H9 (cell line): ENCODE measurements at regions not wholly inside any gene's neighbourhood (a gene's known extent, or its start where the extent isn't known, plus 50 kb on each side); places are given as distances from the start of the nearest gene placed in this dataset.

Experiments
- DNase-seq: peaks from one replicate; pipeline ENCODE4 v3.0.0-alpha.2; 2017
- H2AFZ ChIP-seq: one replicate; pipeline ENCODE4 v1.6.1; 2013; ENCODE audit warnings: mild to moderate bottlenecking, low read length, control low read depth, moderate library complexity
- H2AK5ac ChIP-seq: 2 replicates; pipeline ENCODE4 v1.6.1; 2013; ENCODE audit warnings: low read length, control low read depth, mixed read lengths; ENCODE audit not compliant: insufficient read length
- H2BK120ac ChIP-seq: one replicate; pipeline ENCODE4 v1.6.1; 2013; ENCODE audit warnings: low read depth, mild to moderate bottlenecking, low read length, control low read depth, inconsistent platforms; ENCODE audit not compliant: poor library complexity, severe bottlenecking
- H2BK12ac ChIP-seq: 2 replicates; pipeline ENCODE4 v1.6.1; 2013; ENCODE audit warnings: low read length, control low read depth, mixed read lengths, low read depth; ENCODE audit not compliant: insufficient read length
- H2BK15ac ChIP-seq: 2 replicates; pipeline ENCODE4 v1.6.1; 2013; ENCODE audit warnings: low read depth, low read length, control low read depth
- H2BK20ac ChIP-seq: one replicate; pipeline ENCODE4 v1.6.1; 2013; ENCODE audit warnings: low read depth, mild to moderate bottlenecking, low read length, control low read depth, inconsistent platforms; ENCODE audit not compliant: poor library complexity, severe bottlenecking
- H2BK5ac ChIP-seq: 2 replicates; pipeline ENCODE4 v1.6.1; 2013; ENCODE audit warnings: low read length, control low read depth, mixed read lengths; ENCODE audit not compliant: insufficient read length
- H3K14ac ChIP-seq: 2 replicates; pipeline ENCODE4 v1.6.1; 2013; ENCODE audit warnings: low read length, control low read depth; ENCODE audit not compliant: insufficient read depth
- H3K18ac ChIP-seq: 2 replicates; pipeline ENCODE4 v1.6.1; 2013; ENCODE audit warnings: low read depth, mild to moderate bottlenecking, mixed read lengths, low read length, control low read depth; ENCODE audit not compliant: insufficient read length
- H3K23ac ChIP-seq: 2 replicates; pipeline ENCODE4 v1.6.1; 2013; ENCODE audit warnings: low read length, control low read depth, mixed read lengths, low read depth; ENCODE audit not compliant: insufficient read length
- H3K23me2 ChIP-seq: 2 replicates; pipeline ENCODE4 v1.6.1; 2013; ENCODE audit warnings: low read depth, mild to moderate bottlenecking, mixed read lengths, low read length, control low read depth; ENCODE audit not compliant: insufficient read length, poor library complexity, severe bottlenecking
- H3K27ac ChIP-seq: 2 replicates; pipeline ENCODE4 v1.5.1; 2013; ENCODE audit warnings: low read length, control low read depth, mixed read lengths, low read depth; ENCODE audit not compliant: insufficient read length
- H3K27me3 ChIP-seq: 2 replicates; pipeline ENCODE4 v1.6.1; 2013; ENCODE audit warnings: low read length, control low read depth, inconsistent platforms; ENCODE audit not compliant: insufficient read depth
- H3K4ac ChIP-seq: 2 replicates; pipeline ENCODE4 v1.6.1; 2013; ENCODE audit warnings: low read depth, mild to moderate bottlenecking, control low read depth, inconsistent platforms, low read length, moderate library complexity
- H3K4me1 ChIP-seq: 2 replicates; pipeline ENCODE4 v1.6.1; 2013; ENCODE audit warnings: low read length, control low read depth, inconsistent platforms; ENCODE audit not compliant: insufficient read depth
- H3K4me2 ChIP-seq: 2 replicates; pipeline ENCODE4 v1.6.1; 2013; ENCODE audit warnings: low read length, control low read depth, mixed read lengths; ENCODE audit not compliant: insufficient read length, insufficient read depth
- H3K56ac ChIP-seq: 2 replicates; pipeline ENCODE4 v1.6.1; 2013; ENCODE audit warnings: low read depth, mild to moderate bottlenecking, mixed read lengths, low read length, control low read depth; ENCODE audit not compliant: insufficient read length
- H3K79me1 ChIP-seq: 2 replicates; pipeline ENCODE4 v1.6.1; 2013; ENCODE audit warnings: low read depth, mild to moderate bottlenecking, moderate library complexity, low read length, control low read depth, inconsistent platforms; ENCODE audit not compliant: insufficient read depth, poor library complexity, severe bottlenecking
- H3K79me2 ChIP-seq: 2 replicates; pipeline ENCODE4 v1.6.1; 2013; ENCODE audit warnings: low read length, control low read depth, inconsistent platforms; ENCODE audit not compliant: insufficient read depth
- H3K9ac ChIP-seq: 2 replicates; pipeline ENCODE4 v1.6.1; 2013; ENCODE audit warnings: low read length, control low read depth, mixed read lengths; ENCODE audit not compliant: insufficient read length; ENCODE audit errors: extremely low read depth
- H3K9me3 ChIP-seq: one replicate; pipeline ENCODE4 v1.6.1; 2013; ENCODE audit warnings: low read depth, low read length, inconsistent platforms; ENCODE audit not compliant: control insufficient read depth
- H3T11ph ChIP-seq: one replicate; pipeline ENCODE4 v1.6.1; 2013; ENCODE audit warnings: mild to moderate bottlenecking, low read length, control low read depth, inconsistent platforms
- H4K20me1 ChIP-seq: one replicate; pipeline ENCODE4 v1.6.1; 2013; ENCODE audit not compliant: control insufficient read depth, insufficient read length, insufficient read depth
- H4K5ac ChIP-seq: 2 replicates; pipeline ENCODE4 v1.6.1; 2013; ENCODE audit warnings: low read depth, mild to moderate bottlenecking, mixed read lengths, low read length, control low read depth; ENCODE audit not compliant: insufficient read length
- H4K8ac ChIP-seq: replicated peaks from 2 replicates; pipeline ENCODE4 v1.6.1; 2013; ENCODE audit warnings: low read length, control low read depth, mixed read lengths, low read depth; ENCODE audit not compliant: insufficient read length
- H4K91ac ChIP-seq: 2 replicates; pipeline ENCODE4 v1.6.1; 2013; ENCODE audit warnings: low read depth, mild to moderate bottlenecking, moderate library complexity, mixed read lengths, low read length, control low read depth; ENCODE audit not compliant: insufficient read length
- H3K27ac Mint-ChIP-seq, 3 experiments: 2 replicates in 2 of 3; 3 replicates in 1 of 3; pipeline ENCODE4 v1.8.0; 2020 to 2021; ENCODE audit warnings: mixed read lengths in 3 of 3, mild to moderate bottlenecking in 1 of 3, moderate library complexity in 1 of 3
- H3K27me3 Mint-ChIP-seq: 2 replicates; pipeline ENCODE4 v1.8.0; 2021; ENCODE audit warnings: low read depth, mild to moderate bottlenecking, moderate library complexity, mixed read lengths
- H3K36me3 Mint-ChIP-seq, 3 experiments: 2 replicates in 2 of 3; 3 replicates in 1 of 3; pipeline ENCODE4 v1.8.0; 2020 to 2021; ENCODE audit warnings: low read depth in 3 of 3, mixed read lengths in 3 of 3; ENCODE audit not compliant: insufficient read depth in 1 of 3
- H3K4me1 Mint-ChIP-seq, 2 experiments: 2 replicates each; pipeline ENCODE4 v1.8.0; 2020; ENCODE audit warnings: mixed read lengths in 2 of 2
- H3K4me3 Mint-ChIP-seq, 2 experiments: 2 replicates in 1 of 2; 3 replicates in 1 of 2; pipeline ENCODE4 v1.8.0; 2020 to 2021; ENCODE audit warnings: mild to moderate bottlenecking in 2 of 2, mixed read lengths in 2 of 2, moderate library complexity in 1 of 2
- H3K9me3 Mint-ChIP-seq, 2 experiments: 2 replicates in 1 of 2; 3 replicates in 1 of 2; pipeline ENCODE4 v1.8.0; 2020; ENCODE audit warnings: mild to moderate bottlenecking in 2 of 2, mixed read lengths in 2 of 2, moderate library complexity in 1 of 2
- CTCF ChIP-seq: fragments of 200-600 bp; sonication (generic); conservative IDR thresholded peaks from 3 replicates; pipeline ENCODE4 v1.8.0; 2021; ENCODE audit warnings: antibody characterized with exemption, mild to moderate bottlenecking

GRCh38 chr5:164898705-164899104 is 1393.3 kb downstream of the MAT2B start:
- Histone ChIP-seq H2AK5ac (no peak overlapping the region), H3K79me2 (no peaks in the 10 kb centered on the region), H2BK5ac (no peak overlapping the region), H4K91ac (no peak overlapping the region), H2AFZ (no peak overlapping the region), H2BK15ac (no peak overlapping the region), H2BK20ac (no peak overlapping the region), H3K23ac (no peak overlapping the region), H2BK12ac (no peak overlapping the region), H3K23me2 (no peaks in the 10 kb centered on the region), H3K9ac (no peak overlapping the region), H3K4me1 (no peaks in the 10 kb centered on the region), H3K4me2 (no peak overlapping the region), H3K18ac (no peak overlapping the region), H3K79me1 (no peaks in the 10 kb centered on the region), H2BK120ac (no peak overlapping the region), H4K20me1 (no peaks in the 10 kb centered on the region), H4K8ac (no peak overlapping the region), H3K27ac (no peak overlapping the region), H3K14ac (no peak overlapping the region), H4K5ac (no peak overlapping the region), H3K27me3 (no peaks in the 10 kb centered on the region), H3K56ac (no peak overlapping the region), H3T11ph (no peak overlapping the region), H3K4ac (no peak overlapping the region), H3K9me3 (no peaks in the 10 kb centered on the region)
- H3K36me3 Mint-ChIP-seq, result peaks cover 0 to under 1% (median 0%) of the 10 kb centered on the region in 3 experiments; a peak in 1 of 7 replicates
- H3K9me3 Mint-ChIP-seq, result peaks cover 0 to 4% of the 10 kb centered on the region in 2 experiments; a peak in 3 of 5 replicates
- H3K27me3 Mint-ChIP-seq, result no peaks in the 10 kb centered on the region
- H3K4me1 Mint-ChIP-seq, result no peaks in the 10 kb centered on the region
- no peak for TF ChIP-seq CTCF
- DNase-seq, result no peak
- no peak overlapping the region for H3K4me3 Mint-ChIP-seq
- no peak overlapping the region for H3K27ac Mint-ChIP-seq
